Panc1 (cell line): ENCODE measurements at regions not wholly inside any gene's neighbourhood (a gene's known extent, or its start where the extent isn't known, plus 50 kb on each side); places are given as distances from the start of the nearest gene placed in this dataset.

ENCODE experiments used
- ATAC-seq: fragments of 200-7000 bp; cut with Tn5 transposase; 2 replicates; pipeline ENCODE4 v1.9.1; 2020; ENCODE audit warnings: mild to moderate bottlenecking, moderate library complexity
- BruUV-seq: library from RNA; stranded (reverse); fragments of 400-500 nt; replicated peaks from 2 replicates; lab custom pipeline; 2021; lab: Mats Ljungman, UMichigan
- CTCF ChIA-PET: fragments of 300-600 bp; sonication (Branson Sonifier 250); formaldehyde crosslinking; loops from one replicate; lab custom pipeline; 2022; ENCODE audit warnings: antibody characterized with exemption; lab: Charles Lee
- POLR2A ChIA-PET: fragments of 300-600 bp; sonication (Branson Sonifier 250); formaldehyde crosslinking; loops from one replicate; lab custom pipeline; 2022; ENCODE audit warnings: antibody characterized with exemption; lab: Charles Lee
- DNase-seq: peaks from one replicate; pipeline ENCODE4 v3.0.0-alpha.2; 2010; ENCODE audit warnings: low read depth, low spot score
- H3K27ac ChIP-seq: 2 replicates; pipeline ENCODE4 v1.5.1; 2011; ENCODE audit warnings: mild to moderate bottlenecking, low read length, inconsistent platforms
- H3K27me3 ChIP-seq: fragments of 200-500 bp; sonication (Bioruptor generic); 2 replicates; pipeline ENCODE4 v1.6.0; 2014; ENCODE audit warnings: low read length, inconsistent platforms; ENCODE audit not compliant: control insufficient read depth, insufficient read depth
- H3K36me3 ChIP-seq: fragments of 200-500 bp; sonication (Bioruptor generic); 2 replicates; pipeline ENCODE4 v1.5.1; 2014; ENCODE audit warnings: inconsistent platforms, mild to moderate bottlenecking, low read length, moderate library complexity; ENCODE audit not compliant: control insufficient read depth, insufficient read depth
- H3K4me1 ChIP-seq: 2 replicates; pipeline ENCODE4 v1.5.1; 2011; ENCODE audit warnings: inconsistent platforms, mild to moderate bottlenecking, low read length, moderate library complexity; ENCODE audit not compliant: control insufficient read depth, insufficient read depth
- H3K4me3 ChIP-seq, 2 experiments: 2 replicates each; pipeline ENCODE4 v1.5.1; 2011 to 2012; ENCODE audit warnings: low read depth in 2 of 2, low read length in 2 of 2, mild to moderate bottlenecking in 2 of 2, inconsistent platforms in 1 of 2, moderate library complexity in 1 of 2
- H3K9me3 ChIP-seq: fragments of 200-500 bp; sonication (Bioruptor generic); 2 replicates; pipeline ENCODE4 v1.5.1; 2014; ENCODE audit warnings: low read depth, mild to moderate bottlenecking, inconsistent platforms, low read length, moderate library complexity; ENCODE audit not compliant: control insufficient read depth, insufficient read depth
- POLR2AphosphoS5 ChIP-seq: IDR thresholded peaks from 2 replicates; pipeline ENCODE4 v1.6.1; 2012; ENCODE audit warnings: mild to moderate bottlenecking, low read depth, low read length, moderate library complexity
- REST ChIP-seq, 2 experiments: IDR thresholded peaks; 2 replicates each; pipeline ENCODE4 v1.6.1; 2011 to 2012; ENCODE audit warnings: low read depth in 2 of 2, control low read depth in 1 of 2, low read length in 1 of 2, mild to moderate bottlenecking in 1 of 2, moderate library complexity in 1 of 2; ENCODE audit not compliant: insufficient read depth in 1 of 2
- SIN3A ChIP-seq: IDR thresholded peaks from 2 replicates; pipeline ENCODE4 v1.6.1; 2012; ENCODE audit warnings: low read depth, mild to moderate bottlenecking, low read length, moderate library complexity, borderline replicate concordance; ENCODE audit not compliant: insufficient read depth
- TCF7L2 ChIP-seq: IDR thresholded peaks from 2 replicates; pipeline ENCODE4 v1.6.1; 2011; ENCODE audit warnings: mild to moderate bottlenecking, low read depth, low read length, inconsistent platforms
- in situ Hi-C: cut with HindIII; loops from 2 replicates; pipeline ENCODE4 v1.10.0; 2016; ENCODE audit warnings: low sequenced_read_pairs, low pct_unique_long_range_greater_than_20kb
- intact Hi-C: fragments of 100-400 bp; cut with micrococcal nuclease; formaldehyde crosslinking; loops from one replicate; pipeline ENCODE4 v1.10.0; 2022; ENCODE audit not compliant: unreplicated experiment
- TF ChIP-seq, protein P1 (sequence below): fragments of 450-650 bp; IDR thresholded peaks from 2 replicates; pipeline ENCODE4 v1.5.1; 2017; ENCODE audit warnings: mild to moderate bottlenecking

- no peak for DNase-seq
- POLR2A ChIA-PET, result no interaction called here
- intact Hi-C loops, result no loop called here
These were observed 51.3 kb upstream of the PIK3CG start for GRCh38 chr7:106813705-106814305.

GRCh38 chr7:106814887-106815286 is 50.2 kb upstream of the PIK3CG start:
- intact Hi-C loops, result no loop called here
- no peak overlapping the region for H3K4me3 ChIP-seq
- no peaks in the 10 kb centered on the region for H3K4me1 ChIP-seq
- H3K27ac ChIP-seq, result no peak overlapping the region
- H3K9me3 ChIP-seq, result no peaks in the 10 kb centered on the region
- POLR2A ChIA-PET, result no interaction called here
- BruUV-seq, result no TSS peak
- in situ Hi-C loops, result no loop called here
- DNase-seq (no peak), ATAC-seq (no peak)
- TF ChIP-seq TCF7L2 (no peak), POLR2AphosphoS5 (no peak), SIN3A (no peak), REST (IDR thresholded peaks at IDR 0.05; ENCODE audit: insufficient read depth in 1 of 2, low read depth in 2 of 2, low read length in 1 of 2) (no peak)
- TF ChIP-seq, protein P1, sequence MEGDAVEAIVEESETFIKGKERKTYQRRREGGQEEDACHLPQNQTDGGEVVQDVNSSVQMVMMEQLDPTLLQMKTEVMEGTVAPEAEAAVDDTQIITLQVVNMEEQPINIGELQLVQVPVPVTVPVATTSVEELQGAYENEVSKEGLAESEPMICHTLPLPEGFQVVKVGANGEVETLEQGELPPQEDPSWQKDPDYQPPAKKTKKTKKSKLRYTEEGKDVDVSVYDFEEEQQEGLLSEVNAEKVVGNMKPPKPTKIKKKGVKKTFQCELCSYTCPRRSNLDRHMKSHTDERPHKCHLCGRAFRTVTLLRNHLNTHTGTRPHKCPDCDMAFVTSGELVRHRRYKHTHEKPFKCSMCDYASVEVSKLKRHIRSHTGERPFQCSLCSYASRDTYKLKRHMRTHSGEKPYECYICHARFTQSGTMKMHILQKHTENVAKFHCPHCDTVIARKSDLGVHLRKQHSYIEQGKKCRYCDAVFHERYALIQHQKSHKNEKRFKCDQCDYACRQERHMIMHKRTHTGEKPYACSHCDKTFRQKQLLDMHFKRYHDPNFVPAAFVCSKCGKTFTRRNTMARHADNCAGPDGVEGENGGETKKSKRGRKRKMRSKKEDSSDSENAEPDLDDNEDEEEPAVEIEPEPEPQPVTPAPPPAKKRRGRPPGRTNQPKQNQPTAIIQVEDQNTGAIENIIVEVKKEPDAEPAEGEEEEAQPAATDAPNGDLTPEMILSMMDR, result no peak
- CTCF ChIA-PET, result no interaction called here
- no peaks in the 10 kb centered on the region for H3K27me3 ChIP-seq
- H3K36me3 ChIP-seq, result no peaks in the 10 kb centered on the region

More at GRCh38 chr7:106813705-106814305, 51.3 kb upstream of the PIK3CG start:
- H3K4me1 ChIP-seq, result no peaks in the 10 kb centered on the region
- TF ChIP-seq POLR2AphosphoS5 (no peak), REST (IDR thresholded peaks at IDR 0.05; ENCODE audit: insufficient read depth in 1 of 2, low read depth in 2 of 2, low read length in 1 of 2) (no peak), TCF7L2 (no peak)
- CTCF ChIA-PET, result no interaction called here
- ATAC-seq, result no peak
- no peaks in the 10 kb centered on the region for H3K27me3 ChIP-seq
- in situ Hi-C loops, result no loop called here
- H3K9me3 ChIP-seq, result no peaks in the 10 kb centered on the region
- H3K36me3 ChIP-seq, result no peaks in the 10 kb centered on the region
- no TSS peak for BruUV-seq
- H3K4me3 ChIP-seq, result no peak overlapping the region
- H3K27ac ChIP-seq, result no peak overlapping the region
